ENCODE measurements at regions not wholly inside any gene's neighbourhood (a gene's known extent, or its start where the extent isn't known, plus 50 kb on each side); places are given as distances from the start of the nearest gene placed in this dataset.
"Not testable (repeated sequence)": the region's sequence is repeated elsewhere in the genome, so short reads cannot be mapped to it uniquely, and the experiment has no call there.

GRCh38 chr16:75837264-75837663, 111.0 kb upstream of the CPHXL start:
- no peak for DNase-seq (ENCODE audit: low read depth)

GRCh38 chr16:75837681-75838080, 111.4 kb upstream of the CPHXL start:
- DNase-seq (ENCODE audit: low read depth), result no peak

- DNase-seq (ENCODE audit: low read depth), result no peak
These were observed 115.2 kb upstream of the CPHXL start for GRCh38 chr16:75841517-75841916.

- no peak for DNase-seq (ENCODE audit: low read depth)
These were observed 120.9 kb upstream of the CPHXL start for GRCh38 chr16:75847172-75847571.

- no peak for DNase-seq (ENCODE audit: low read depth)
These were observed 127.9 kb upstream of the CPHXL start for GRCh38 chr16:75854152-75854551.

- DNase-seq (ENCODE audit: low read depth), result peak; percentile 57
These were observed 134.2 kb upstream of the CPHXL start for GRCh38 chr16:75860326-75861053.

- DNase-seq (ENCODE audit: low read depth), result no peak
These were observed 135.2 kb upstream of the CPHXL start for GRCh38 chr16:75861311-75862097.

GRCh38 chr16:75862098-75862386, 135.8 kb upstream of the CPHXL start:
- no peak for DNase-seq (ENCODE audit: low read depth)

- no peak for DNase-seq (ENCODE audit: low read depth)
These were observed 138.0 kb upstream of the CPHXL start for GRCh38 chr16:75864243-75864642.

GRCh38 chr16:75865736-75866135, 139.4 kb upstream of the CPHXL start:
- DNase-seq (ENCODE audit: low read depth), result no peak

GRCh38 chr16:75868636-75869632, 142.6 kb upstream of the CPHXL start:
- no peak for DNase-seq (ENCODE audit: low read depth)

- not testable (repeated sequence) for DNase-seq (ENCODE audit: low read depth)
These were observed 155.0 kb upstream of the CPHXL start for GRCh38 chr16:75881280-75881679.

- DNase-seq (ENCODE audit: low read depth), result no peak
These were observed 172.9 kb upstream of the CPHXL start for GRCh38 chr16:75899163-75899562.

GRCh38 chr16:75908331-75909117, 182.2 kb upstream of the CPHXL start:
- DNase-seq (ENCODE audit: low read depth), result peak; percentile 78

GRCh38 chr16:75909746-75910145, 183.5 kb upstream of the CPHXL start:
- peak; percentile 13 for DNase-seq (ENCODE audit: low read depth)

GRCh38 chr16:75911896-75912295, 185.6 kb upstream of the CPHXL start:
- DNase-seq (ENCODE audit: low read depth), result no peak

GRCh38 chr16:75913958-75914357, 187.7 kb upstream of the CPHXL start:
- DNase-seq (ENCODE audit: low read depth), result no peak

GRCh38 chr16:75916451-75916850, 190.2 kb upstream of the CPHXL start:
- DNase-seq (ENCODE audit: low read depth), result no peak

GRCh38 chr16:75918109-75918508, 191.8 kb upstream of the CPHXL start:
- DNase-seq (ENCODE audit: low read depth), result no peak

GRCh38 chr16:75919664-75920063, 193.4 kb upstream of the CPHXL start:
- DNase-seq (ENCODE audit: low read depth), result peak; percentile 50

- no peak for DNase-seq (ENCODE audit: low read depth)
These were observed 195.0 kb upstream of the CPHXL start for GRCh38 chr16:75921281-75921680.

Measured in LHCN-M2 (cell line).